Thymus (tissue), 11 donors: ENCODE measurements at regions not wholly inside any gene's neighbourhood (a gene's known extent, or its start where the extent isn't known, plus 50 kb on each side); places are given as distances from the start of the nearest gene placed in this dataset.

Experiments
- DNase-seq, 9 donors: peaks; one replicate each; pipeline ENCODE4 v3.0.0-alpha.2; 2013; ENCODE audit warnings: low spot score in 9 of 9, low read depth in 6 of 9, missing footprints in 1 of 9
- H3K27ac ChIP-seq, 2 donors: one replicate each; pipeline ENCODE4 v1.5.1; 2013; ENCODE audit warnings: control low read depth in 1 of 2, low read depth in 1 of 2, low read length in 1 of 2, mild to moderate bottlenecking in 1 of 2, moderate library complexity in 1 of 2
- H3K27me3 ChIP-seq, 2 donors: one replicate each; pipeline ENCODE4 v1.5.1; 2013; ENCODE audit warnings: low read length in 1 of 2; ENCODE audit not compliant: control insufficient read depth in 2 of 2, insufficient read depth in 1 of 2
- H3K36me3 ChIP-seq, 2 donors: one replicate each; pipeline ENCODE4 v1.5.1; 2013; ENCODE audit warnings: low read length in 1 of 2, mild to moderate bottlenecking in 1 of 2, moderate library complexity in 1 of 2; ENCODE audit not compliant: control insufficient read depth in 2 of 2, insufficient read depth in 2 of 2
- H3K4me1 ChIP-seq, 2 donors: one replicate each; pipeline ENCODE4 v1.5.1; 2013; ENCODE audit warnings: low read length in 2 of 2; ENCODE audit not compliant: control insufficient read depth in 2 of 2, insufficient read depth in 2 of 2
- H3K4me3 ChIP-seq, 2 donors: one replicate each; pipeline ENCODE4 v1.5.1; 2013; ENCODE audit warnings: low read length in 2 of 2, control low read depth in 1 of 2, mild to moderate bottlenecking in 1 of 2
- H3K9me3 ChIP-seq, 2 donors: one replicate each; pipeline ENCODE4 v1.5.1; 2013; ENCODE audit warnings: low read length in 1 of 2, mild to moderate bottlenecking in 1 of 2; ENCODE audit not compliant: control insufficient read depth in 2 of 2, insufficient read depth in 1 of 2
- WGBS: extraction: QIAGEN DNeasy Blood & Tissue Kit; methylation state at CpG from one replicate; pipeline ENCODE4 v1.1.7; 2013; 5-methylcytosine and 5-hydroxymethylcytosine counted together
- donor health status: healthy.

GRCh38 chr6:166001359-166001758, 166.3 kb downstream of the TBXT start:
- Histone ChIP-seq H3K27ac (no peak overlapping the region), H3K9me3 (no peaks in the 10 kb centered on the region), H3K4me3 (no peak overlapping the region), H3K4me1 (peaks cover 4 to 12% of the 10 kb centered on the region in 2 donors), H3K36me3 (no peaks in the 10 kb centered on the region), H3K27me3 (peaks cover 3 to 25% of the 10 kb centered on the region in 2 donors)
- WGBS, result 64% methylated on average over 9 of the region's 9 CpGs
- DNase-seq, result no peak

GRCh38 chr6:165999279-165999678, 168.4 kb downstream of the TBXT start:
- no peaks in the 10 kb centered on the region for H3K9me3 ChIP-seq
- WGBS, result 93% methylated on average over 8 of the region's 8 CpGs
- H3K36me3 ChIP-seq, result no peaks in the 10 kb centered on the region
- peaks cover 0 to 5% of the 10 kb centered on the region in 2 donors for H3K27me3 ChIP-seq
- H3K4me1 ChIP-seq, result no peaks in the 10 kb centered on the region
- H3K27ac ChIP-seq, result no peak overlapping the region
- H3K4me3 ChIP-seq, result no peak overlapping the region
- no peak for DNase-seq

GRCh38 chr6:165998072-165998471, 169.6 kb downstream of the TBXT start:
- 89% methylated on average over 3 of the region's 3 CpGs for WGBS
- Histone ChIP-seq H3K36me3 (no peaks in the 10 kb centered on the region), H3K27me3 (peaks cover 0 to 2% of the 10 kb centered on the region in 2 donors), H3K4me1 (no peaks in the 10 kb centered on the region), H3K9me3 (no peaks in the 10 kb centered on the region), H3K27ac (no peak overlapping the region), H3K4me3 (no peak overlapping the region)
- no peak for DNase-seq

GRCh38 chr6:165991341-165991740, 176.3 kb downstream of the TBXT start:
- no peaks in the 10 kb centered on the region for H3K9me3 ChIP-seq
- no peak overlapping the region for H3K27ac ChIP-seq
- peaks cover 10 to 26% of the 10 kb centered on the region in 2 donors for H3K4me1 ChIP-seq
- 85% methylated on average over 14 of the region's 14 CpGs for WGBS
- peaks cover 22 to 56% of the 10 kb centered on the region in 2 donors for H3K27me3 ChIP-seq
- no peaks in the 10 kb centered on the region for H3K36me3 ChIP-seq
- no peak for DNase-seq
- H3K4me3 ChIP-seq, result no peak overlapping the region

GRCh38 chr6:165990216-165990615, 177.4 kb downstream of the TBXT start:
- Histone ChIP-seq H3K9me3 (no peaks in the 10 kb centered on the region), H3K4me1 (peaks cover 21 to 37% of the 10 kb centered on the region in 2 donors), H3K27ac (no peak overlapping the region), H3K27me3 (peaks cover 22 to 66% of the 10 kb centered on the region in 2 donors), H3K36me3 (no peaks in the 10 kb centered on the region), H3K4me3 (no peak overlapping the region)
- 72% methylated on average over 2 of the region's 2 CpGs for WGBS
- DNase-seq, result no peak

GRCh38 chr6:165988757-165989456, 178.7 kb downstream of the TBXT start:
- Histone ChIP-seq H3K4me1 (peaks cover 22 to 41% of the 10 kb centered on the region in 2 donors), H3K4me3 (no peak overlapping the region), H3K36me3 (no peaks in the 10 kb centered on the region), H3K27ac (no peak overlapping the region), H3K9me3 (no peaks in the 10 kb centered on the region), H3K27me3 (peaks cover 22 to 70% of the 10 kb centered on the region in 2 donors)
- no peak for DNase-seq
- WGBS, result 5% methylated on average over 43 of the region's 43 CpGs

GRCh38 chr6:165988302-165988756, 179.3 kb downstream of the TBXT start:
- Histone ChIP-seq H3K36me3 (no peaks in the 10 kb centered on the region), H3K4me1 (peaks cover 22 to 41% of the 10 kb centered on the region in 2 donors), H3K27me3 (peaks cover 22 to 70% of the 10 kb centered on the region in 2 donors), H3K4me3 (peak overlapping the region in 1 of 2 donors; percentile 16), H3K27ac (no peak overlapping the region), H3K9me3 (no peaks in the 10 kb centered on the region)
- 2% methylated on average over 29 of the region's 29 CpGs for WGBS
- no peak for DNase-seq

GRCh38 chr6:165987483-165988301, 180.0 kb downstream of the TBXT start:
- Histone ChIP-seq H3K36me3 (no peaks in the 10 kb centered on the region), H3K4me1 (peaks cover 22 to 41% of the 10 kb centered on the region in 2 donors), H3K27me3 (peaks cover 22 to 70% of the 10 kb centered on the region in 2 donors), H3K4me3 (peak overlapping the region; percentile 20), H3K27ac (no peak overlapping the region), H3K9me3 (no peaks in the 10 kb centered on the region)
- WGBS, result 1% methylated on average over 51 of the region's 51 CpGs
- DNase-seq, result no peak

- H3K4me3 ChIP-seq, result peak overlapping the region; percentile 20
- no peaks in the 10 kb centered on the region for H3K9me3 ChIP-seq
- peak in 4 of 9 donors; percentile 27 to 69 (median 40) for DNase-seq
- no peak overlapping the region for H3K27ac ChIP-seq
- peaks cover 22 to 70% of the 10 kb centered on the region in 2 donors for H3K27me3 ChIP-seq
- H3K36me3 ChIP-seq, result no peaks in the 10 kb centered on the region
- H3K4me1 ChIP-seq, result peaks cover 22 to 41% of the 10 kb centered on the region in 2 donors
- WGBS, result under 1% methylated on average over 27 of the region's 27 CpGs
These were observed 180.7 kb downstream of the TBXT start for GRCh38 chr6:165986914-165987482.
